CD14-positive monocyte (primary cell): ENCODE measurements at regions not wholly inside any gene's neighbourhood (a gene's known extent, or its start where the extent isn't known, plus 50 kb on each side); places are given as distances from the start of the nearest gene placed in this dataset.

Experiments used
- DNase-seq, 3 donors: peaks; one replicate each; pipeline ENCODE4 v3.0.0-alpha.2; 2011 to 2022
- H2AFZ ChIP-seq: 2 replicates; pipeline ENCODE4 v1.6.0; 2012; ENCODE audit warnings: mild to moderate bottlenecking, low read depth, low read length, inconsistent platforms; ENCODE audit not compliant: insufficient read depth, poor library complexity, severe bottlenecking
- H3K27ac ChIP-seq, 2 donors: 1 replicate in 1 of 2; 2 replicates in 1 of 2; pipeline ENCODE4 v1.5.1; 2012 to 2013; ENCODE audit warnings: low read length in 2 of 2, control low read depth in 1 of 2, inconsistent platforms in 1 of 2, low read depth in 1 of 2, mild to moderate bottlenecking in 1 of 2
- H3K27me3 ChIP-seq, 2 donors: one replicate each; pipeline versions ENCODE4 v1.6.0 to v1.6.1; 2011 to 2013; ENCODE audit warnings: low read length in 2 of 2; ENCODE audit not compliant: control insufficient read depth in 2 of 2, insufficient read depth in 2 of 2
- H3K36me3 ChIP-seq, 2 donors: replicated peaks in 1 of 2; 1 replicate in 1 of 2; 2 replicates in 1 of 2; pipeline versions ENCODE4 v1.5.1 to v1.6.1; 2012 to 2013; ENCODE audit warnings: low read length in 2 of 2, control low read depth in 1 of 2, inconsistent platforms in 1 of 2, mild to moderate bottlenecking in 1 of 2; ENCODE audit not compliant: insufficient read depth in 2 of 2, control insufficient read depth in 1 of 2
- H3K4me1 ChIP-seq, 2 donors: 1 replicate in 1 of 2; 2 replicates in 1 of 2; pipeline versions ENCODE4 v1.5.1 to v1.6.1; 2012 to 2013; ENCODE audit warnings: low read length in 2 of 2, control low read depth in 1 of 2, inconsistent platforms in 1 of 2, mild to moderate bottlenecking in 1 of 2, moderate library complexity in 1 of 2; ENCODE audit not compliant: insufficient read depth in 2 of 2, control insufficient read depth in 1 of 2
- H3K4me2 ChIP-seq: replicated peaks from 2 replicates; pipeline ENCODE3; 2012; ENCODE audit warnings: low read length, moderate library complexity, mild to moderate bottlenecking; ENCODE audit not compliant: poor library complexity, severe bottlenecking; ENCODE audit errors: extremely low read depth
- H3K4me3 ChIP-seq, 3 experiments: fragments of 200-600 bp in 1 of 3; sonication (generic) in 1 of 3; replicated peaks in 1 of 3; 1 replicate in 2 of 3; 2 replicates in 1 of 3; pipeline ENCODE4 v1.5.1; 2011 to 2013; ENCODE audit warnings: low read length in 3 of 3, mild to moderate bottlenecking in 3 of 3, control low read depth in 2 of 3, low read depth in 2 of 3, inconsistent platforms in 1 of 3, moderate library complexity in 1 of 3
- H3K79me2 ChIP-seq: 2 replicates; pipeline ENCODE4 v1.6.0; 2012; ENCODE audit warnings: mild to moderate bottlenecking, control low read depth, inconsistent platforms, low read length, moderate library complexity; ENCODE audit not compliant: insufficient read depth
- H3K9ac ChIP-seq: 2 replicates; pipeline ENCODE4 v1.6.0; 2017; ENCODE audit warnings: low read length, mild to moderate bottlenecking; ENCODE audit not compliant: insufficient read depth, poor library complexity, severe bottlenecking
- H3K9me3 ChIP-seq, 2 donors: replicated peaks in 1 of 2; 1 replicate in 1 of 2; 2 replicates in 1 of 2; pipeline versions ENCODE4 v1.5.1 to v1.6.1; 2012 to 2013; ENCODE audit warnings: low read length in 2 of 2, control low read depth in 1 of 2; ENCODE audit not compliant: control insufficient read depth in 1 of 2, insufficient read depth in 1 of 2
- H4K20me1 ChIP-seq: 2 replicates; pipeline ENCODE4 v1.6.0; 2012; ENCODE audit warnings: mild to moderate bottlenecking, low read length, control low read depth, moderate library complexity; ENCODE audit not compliant: insufficient read depth
- H3K27ac Mint-ChIP-seq, 7 donors: one replicate each; pipeline ENCODE4 v1.8.0; 2020; ENCODE audit warnings: mild to moderate bottlenecking in 7 of 7, mixed read lengths in 7 of 7, moderate library complexity in 6 of 7, inconsistent platforms in 2 of 7
- H3K27me3 Mint-ChIP-seq, 3 donors: one replicate each; pipeline ENCODE4 v1.8.0; 2021 to 2022; ENCODE audit warnings: low read depth in 3 of 3, mild to moderate bottlenecking in 3 of 3, mixed read lengths in 3 of 3, moderate library complexity in 3 of 3, inconsistent platforms in 1 of 3
- H3K36me3 Mint-ChIP-seq, 2 donors: one replicate each; pipeline ENCODE4 v1.8.0; 2020; ENCODE audit warnings: mixed read lengths in 2 of 2, inconsistent platforms in 1 of 2, mild to moderate bottlenecking in 1 of 2
- H3K4me1 Mint-ChIP-seq: one replicate; pipeline ENCODE4 v1.8.0; 2020; ENCODE audit warnings: mild to moderate bottlenecking, mixed read lengths
- H3K4me3 Mint-ChIP-seq, 2 donors: one replicate each; pipeline ENCODE4 v1.8.0; 2020; ENCODE audit warnings: mild to moderate bottlenecking in 2 of 2, mixed read lengths in 2 of 2, moderate library complexity in 1 of 2
- H3K9me3 Mint-ChIP-seq, 7 donors: one replicate each; pipeline ENCODE4 v1.8.0; 2020 to 2022; ENCODE audit warnings: mixed read lengths in 7 of 7, mild to moderate bottlenecking in 6 of 7, moderate library complexity in 6 of 7, inconsistent platforms in 2 of 7
- CTCF ChIP-seq: fragments of 200-600 bp; IDR thresholded peaks from one replicate; pipeline ENCODE4 v1.8.0; 2022; ENCODE audit warnings: antibody characterized with exemption, mild to moderate bottlenecking
- WGBS: methylation state at CpG from one replicate; pipeline ENCODE4 v1.1.5; 2013; ENCODE audit warnings: missing lambda C conversion rate; ENCODE audit not compliant: insufficient coverage; 5-methylcytosine and 5-hydroxymethylcytosine counted together
- intact Hi-C, 2 donors: fragments of 100-400 bp; cut with micrococcal nuclease; formaldehyde crosslinking; loops; one replicate each; pipeline versions ENCODE4 v1.15.0 to v1.15.1; 2023

GRCh38 chr4:125702406-125702805, 387.7 kb downstream of the FAT4 start:
- Histone ChIP-seq H2AFZ (no peak overlapping the region), H3K4me1 (no peaks in the 10 kb centered on the region), H3K79me2 (no peaks in the 10 kb centered on the region), H3K4me3 (no peak overlapping the region), H3K27me3 (no peaks in the 10 kb centered on the region), H3K9ac (no peak overlapping the region), H4K20me1 (no peaks in the 10 kb centered on the region), H3K4me2 (no peak overlapping the region), H3K27ac (no peak overlapping the region), H3K36me3 (no peaks in the 10 kb centered on the region), H3K9me3 (peaks cover 0 to 5% of the 10 kb centered on the region in 2 donors)
- Mint-ChIP-seq H3K9me3 (peaks cover 2 to 12% (median 9%) of the 10 kb centered on the region in 7 donors), H3K4me3 (no peak overlapping the region), H3K36me3 (no peaks in the 10 kb centered on the region), H3K4me1 (no peaks in the 10 kb centered on the region), H3K27me3 (peaks cover 0 to 1% (median 0%) of the 10 kb centered on the region in 3 donors), H3K27ac (no peak overlapping the region)
- intact Hi-C loops = no loop called here
- DNase-seq = no peak
- TF ChIP-seq CTCF = no peak

- intact Hi-C loops = no loop called here
- Histone ChIP-seq H3K27me3 (no peaks in the 10 kb centered on the region), H3K27ac (no peak overlapping the region), H3K9ac (no peak overlapping the region), H3K36me3 (no peaks in the 10 kb centered on the region), H3K4me3 (no peak overlapping the region), H3K4me2 (no peak overlapping the region), H3K4me1 (no peaks in the 10 kb centered on the region), H3K79me2 (no peaks in the 10 kb centered on the region), H2AFZ (no peak overlapping the region), H3K9me3 (peaks cover 0 to 9% of the 10 kb centered on the region in 2 donors), H4K20me1 (no peaks in the 10 kb centered on the region)
- H3K36me3 Mint-ChIP-seq = no peaks in the 10 kb centered on the region
- no peak overlapping the region for H3K27ac Mint-ChIP-seq
- no CpG with 5 or more reads among the region's 1 CpG for WGBS
- H3K9me3 Mint-ChIP-seq = peaks cover 2 to 10% (median 5%) of the 10 kb centered on the region in 7 donors
- H3K27me3 Mint-ChIP-seq = peaks cover 0 to 1% (median 0%) of the 10 kb centered on the region in 3 donors
- no peaks in the 10 kb centered on the region for H3K4me1 Mint-ChIP-seq
- DNase-seq = no peak
- no peak for TF ChIP-seq CTCF
- H3K4me3 Mint-ChIP-seq = no peak overlapping the region
Measured at GRCh38 chr4:125703443-125703842, 388.7 kb downstream of the FAT4 start.
